ENCODE measurements at regions not wholly inside any gene's neighbourhood (a gene's known extent, or its start where the extent isn't known, plus 50 kb on each side); places are given as distances from the start of the nearest gene placed in this dataset.

- no peak for DNase-seq
Measured at GRCh38 chr3:13266005-13266404, 154.1 kb downstream of the NUP210 start.

GRCh38 chr3:13265507-13265906 lies 154.6 kb downstream of the NUP210 start:
- DNase-seq = no peak

DNA sequence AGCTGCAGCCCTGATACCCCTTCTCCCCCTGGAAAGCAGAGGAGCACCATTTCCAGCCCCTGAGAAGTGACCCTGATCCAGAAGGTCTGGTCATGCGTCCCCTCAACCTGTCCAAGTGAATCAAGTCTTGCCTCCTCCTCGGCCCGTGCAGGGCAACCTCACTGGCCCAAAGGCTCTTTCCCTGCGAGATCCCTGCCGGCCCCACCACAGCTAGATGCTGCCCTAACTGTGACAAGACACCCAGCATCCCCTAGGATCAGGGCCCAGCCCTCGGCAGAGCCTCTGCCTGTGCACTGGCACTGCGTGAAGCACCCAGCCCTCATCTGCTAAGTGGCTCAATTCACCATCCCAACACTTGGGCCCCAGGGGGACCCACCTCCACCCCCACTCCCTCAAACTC lies 155.1 kb downstream of the NUP210 start:
- no peak for DNase-seq

GRCh38 chr3:13264468-13264795 lies 155.7 kb downstream of the NUP210 start:
- DNase-seq = no peak

DNA sequence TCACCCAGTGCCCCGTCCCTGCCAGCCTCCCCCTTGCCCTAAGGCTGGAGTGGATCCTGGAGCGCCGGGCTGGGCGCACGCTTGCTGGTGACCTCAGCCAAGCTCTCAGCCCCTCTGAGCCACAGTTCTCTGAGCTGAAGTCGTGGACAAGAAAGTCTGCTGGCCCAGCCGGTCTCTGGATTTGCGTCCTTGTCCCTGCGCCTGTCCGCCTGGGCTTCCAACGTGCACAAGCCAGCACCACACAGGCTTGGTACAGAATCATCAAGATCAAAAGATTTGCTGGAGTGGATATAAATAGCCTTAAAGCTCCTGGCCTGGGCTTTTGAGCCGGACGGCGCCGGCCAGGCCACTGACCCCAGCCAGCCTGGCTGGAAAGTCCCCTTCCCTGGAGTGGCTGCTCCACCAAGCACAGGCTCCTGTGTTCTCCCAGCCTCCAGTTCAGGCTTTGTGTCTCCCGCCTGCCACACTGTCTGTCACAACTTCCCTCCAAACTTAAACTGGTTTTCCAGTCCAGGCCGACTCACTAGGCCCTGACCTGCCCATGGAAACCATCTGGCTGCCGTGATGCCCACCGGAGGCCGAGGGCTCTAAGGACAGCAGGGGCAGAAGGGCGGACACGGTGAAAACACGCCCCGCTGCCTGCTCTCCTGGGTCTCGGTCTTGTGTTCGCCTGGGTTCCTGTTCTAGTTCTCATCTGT lies 156.2 kb downstream of the NUP210 start:
- no peak for DNase-seq

GRCh38 chr3:13262493-13263211 lies 157.5 kb downstream of the NUP210 start:
- DNase-seq = no peak

DNA sequence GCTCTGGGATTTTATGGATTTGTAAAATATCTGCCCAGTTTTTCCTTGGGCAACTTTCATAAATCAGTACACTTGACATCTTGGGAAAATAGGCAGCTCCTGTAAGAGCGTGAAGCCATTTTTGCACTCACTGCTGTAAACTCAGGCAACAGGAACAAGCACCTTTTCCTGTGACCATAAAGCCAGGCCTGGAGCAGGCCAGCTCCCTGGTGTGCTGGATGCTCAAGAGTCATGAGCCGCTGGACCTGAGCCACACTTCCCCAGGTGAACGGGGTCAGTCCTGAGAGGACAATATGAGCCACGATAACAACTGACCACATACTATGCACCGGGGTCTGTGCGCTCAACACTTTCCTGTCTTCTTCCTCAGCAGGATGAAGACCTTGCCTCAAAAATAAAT lies 158.2 kb downstream of the NUP210 start:
- no peak for DNase-seq

- no peak for DNase-seq
Measured at GRCh38 chr3:13261104-13261830, 158.9 kb downstream of the NUP210 start.

DNA sequence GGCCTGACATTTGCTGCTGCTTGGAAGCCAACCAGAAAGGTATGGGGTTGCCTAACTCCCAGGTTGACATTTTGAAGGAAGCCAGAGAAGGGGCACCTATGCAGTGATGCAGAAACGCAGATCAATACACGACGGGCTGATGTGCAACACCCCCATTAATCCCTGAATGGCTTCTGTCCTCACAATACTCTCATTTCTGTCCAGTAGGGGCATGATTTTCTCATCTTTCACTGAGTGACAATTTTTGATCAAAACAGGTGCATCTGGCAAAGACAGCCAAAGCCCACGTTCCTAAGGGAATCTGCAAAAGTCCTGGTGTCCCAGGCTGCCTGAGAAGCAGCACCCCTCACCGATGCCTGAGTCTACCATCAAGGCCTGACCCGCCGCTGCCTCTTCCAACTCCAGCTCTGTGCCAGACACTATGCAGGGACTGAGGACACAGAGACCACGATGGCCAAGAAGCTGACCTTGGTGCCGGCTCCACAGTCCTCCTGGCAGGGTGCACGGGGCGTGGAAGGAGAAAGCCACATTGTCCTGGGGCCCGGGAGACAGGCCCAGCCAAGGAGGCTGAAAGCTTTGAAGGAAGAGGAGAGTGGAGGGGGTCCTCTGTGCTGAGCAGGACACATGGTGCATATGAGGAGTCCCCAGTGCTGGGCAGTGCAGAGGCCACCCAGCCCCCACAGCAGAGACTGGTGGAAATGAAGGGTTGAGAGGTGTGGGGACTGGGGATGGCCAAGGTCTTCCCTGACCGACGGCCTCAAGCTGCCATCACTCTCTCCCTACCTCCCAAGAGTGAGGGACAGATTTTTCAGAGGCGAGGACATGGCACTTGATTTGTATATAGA lies 159.6 kb downstream of the NUP210 start:
- no peak for DNase-seq

- DNase-seq = no peak
Measured at GRCh38 chr3:13259831-13260230, 160.3 kb downstream of the NUP210 start.

DNA sequence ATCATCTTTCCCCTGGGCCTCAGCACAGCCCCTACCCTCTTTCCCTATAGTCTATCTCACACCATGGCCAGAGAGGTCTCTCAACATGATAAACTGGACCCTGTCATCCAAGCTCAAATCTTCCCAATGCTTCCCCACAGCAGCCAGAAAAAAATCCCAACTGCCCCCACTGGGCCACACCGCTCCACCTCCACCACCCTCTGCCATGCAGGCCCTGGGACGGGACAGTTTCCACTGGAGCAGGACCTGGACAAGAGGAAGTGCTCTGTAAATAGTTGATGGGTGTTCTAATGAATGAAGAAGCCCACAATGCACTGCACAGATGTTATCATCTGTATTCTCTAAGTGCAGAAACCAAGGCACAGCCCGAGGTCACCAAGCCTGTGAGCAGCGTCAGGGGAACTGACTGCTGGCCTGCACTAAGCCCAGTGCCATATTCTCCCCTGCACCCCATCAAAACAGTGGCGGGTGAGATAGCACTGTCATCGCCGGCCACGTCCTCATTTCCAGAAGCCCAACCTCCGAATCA lies 161.1 kb downstream of the NUP210 start:
- DNase-seq = no peak

DNA sequence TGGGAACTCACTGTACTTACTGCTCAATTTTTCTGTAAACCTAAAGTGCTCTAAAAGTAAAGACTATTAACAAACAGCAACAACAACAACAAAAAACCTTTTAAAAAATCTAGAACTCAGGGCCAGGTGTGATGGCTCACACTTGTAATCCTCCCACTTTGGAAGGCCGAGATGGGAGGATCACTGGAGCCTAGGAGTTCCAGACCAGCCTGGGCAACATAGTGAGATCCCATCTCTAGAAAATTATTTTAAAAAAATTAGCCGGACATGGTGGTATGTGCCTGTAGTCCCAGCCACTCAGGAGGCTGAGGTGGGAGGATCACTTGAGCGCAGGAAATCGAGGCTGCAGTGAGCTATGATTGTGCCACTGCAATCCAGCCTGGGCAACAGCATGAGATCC lies 161.8 kb downstream of the NUP210 start:
- DNase-seq = no peak

DNA sequence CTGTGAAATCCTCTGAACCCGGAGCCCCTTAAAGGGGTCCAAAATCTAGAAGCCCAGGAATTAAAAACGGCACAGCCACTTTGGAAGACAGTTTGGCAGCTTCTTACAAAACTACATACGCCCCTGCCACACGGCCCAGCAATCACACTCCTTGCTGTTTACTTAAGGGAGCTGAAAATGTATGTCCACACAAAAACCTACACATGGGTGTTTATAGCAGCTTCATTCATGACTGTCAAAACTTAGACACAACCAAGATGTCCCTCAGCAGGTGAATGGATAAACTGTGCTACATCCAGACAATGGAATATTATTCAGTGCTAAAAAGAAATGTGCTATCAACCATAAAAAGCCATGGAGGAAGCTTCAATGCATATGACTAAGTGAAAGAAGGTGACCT lies 162.5 kb downstream of the NUP210 start:
- no peak for DNase-seq

GRCh38 chr3:13256845-13257244 lies 163.3 kb downstream of the NUP210 start:
- no peak for DNase-seq

GRCh38 chr3:13254028-13254951 lies 165.8 kb downstream of the NUP210 start:
- no peak for DNase-seq

DNA sequence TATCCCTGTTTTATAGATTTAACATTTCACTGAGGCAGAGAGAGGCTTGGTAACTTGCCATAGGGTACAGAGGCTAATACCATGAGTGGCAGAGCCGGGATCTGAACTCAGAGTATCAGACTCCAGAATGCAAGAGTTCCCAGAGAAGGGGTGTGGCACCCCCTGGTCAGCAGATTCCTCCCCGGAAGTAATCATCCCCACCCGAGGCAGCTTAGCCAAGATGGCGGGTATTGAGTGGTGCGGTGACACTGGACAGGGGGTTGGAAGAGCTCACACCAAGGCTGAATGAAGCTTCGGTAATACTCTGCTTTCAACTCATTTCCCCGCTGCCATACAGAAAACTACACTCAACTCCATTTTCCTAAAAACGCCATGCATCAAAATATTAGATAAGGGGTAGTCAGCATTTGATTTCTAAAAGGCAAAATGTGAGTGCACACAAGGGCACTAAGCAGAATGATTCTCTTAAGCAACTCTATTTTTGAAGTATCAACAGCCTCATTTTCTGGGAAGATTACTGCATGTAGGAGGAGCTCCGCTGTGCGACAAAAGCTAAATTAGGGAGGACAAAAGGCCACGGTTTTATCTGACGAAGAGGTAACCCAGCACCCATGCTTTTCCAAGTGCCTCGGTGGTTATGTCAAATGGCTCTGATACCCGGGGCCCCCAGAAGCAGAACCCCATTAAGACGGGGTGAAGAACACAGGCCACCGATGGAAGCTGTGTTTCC lies 166.7 kb downstream of the NUP210 start:
- DNase-seq = no peak

DNA sequence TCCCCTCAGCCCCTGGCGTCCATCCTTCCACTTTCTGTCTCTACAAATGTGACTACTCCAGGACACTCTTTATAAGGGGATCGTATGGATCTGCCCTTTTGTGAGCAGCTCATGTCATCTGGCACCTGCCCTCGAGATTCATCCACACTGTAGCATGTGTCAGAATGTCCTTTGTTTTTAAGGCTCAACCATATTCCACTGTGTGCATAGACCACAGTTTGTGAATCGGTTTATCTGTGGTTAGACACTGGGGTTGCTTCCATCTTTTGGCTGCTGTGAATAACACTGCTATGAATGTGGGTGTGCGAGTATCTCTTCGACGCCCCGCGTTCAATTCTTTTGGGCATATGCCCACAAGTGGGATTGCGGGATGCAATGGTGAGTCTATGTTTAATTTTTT lies 167.9 kb downstream of the NUP210 start:
- DNase-seq = no peak

DNA sequence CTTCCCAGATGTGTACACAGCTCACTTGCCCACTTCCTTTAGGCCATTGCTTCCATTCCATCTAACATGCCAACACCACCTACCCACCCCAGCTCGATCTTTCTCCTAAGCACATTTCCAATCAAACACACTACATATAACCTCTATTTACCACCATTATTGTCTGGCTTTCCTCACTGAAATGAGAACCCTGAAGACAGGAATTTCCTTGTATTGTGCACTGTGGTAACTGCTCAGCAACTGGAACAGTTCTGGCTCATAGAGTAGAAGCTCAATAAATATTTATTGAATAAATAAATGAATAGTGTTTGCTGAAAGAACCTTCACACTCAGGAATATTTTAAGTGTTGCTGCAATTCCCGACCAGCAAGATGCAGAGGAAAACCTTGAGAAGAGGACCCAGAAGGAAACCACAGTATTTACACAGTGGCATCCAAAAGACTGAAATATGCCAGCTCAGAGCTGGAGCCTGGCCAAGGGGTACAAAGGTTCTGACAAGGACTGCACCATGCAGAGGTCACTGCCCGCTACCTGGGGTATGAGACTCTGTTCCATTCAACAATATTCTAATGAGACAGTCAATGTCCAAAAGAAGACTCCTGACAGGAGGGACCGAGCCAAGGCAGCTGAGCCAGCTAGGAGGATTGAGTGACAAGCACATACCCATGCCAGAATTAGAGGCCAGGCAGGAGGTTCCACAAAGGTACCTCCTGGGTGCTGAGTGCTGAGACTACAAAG lies 168.8 kb downstream of the NUP210 start:
- DNase-seq = no peak

- DNase-seq = no peak
Measured at GRCh38 chr3:13249664-13250390, 170.3 kb downstream of the NUP210 start.

DNA sequence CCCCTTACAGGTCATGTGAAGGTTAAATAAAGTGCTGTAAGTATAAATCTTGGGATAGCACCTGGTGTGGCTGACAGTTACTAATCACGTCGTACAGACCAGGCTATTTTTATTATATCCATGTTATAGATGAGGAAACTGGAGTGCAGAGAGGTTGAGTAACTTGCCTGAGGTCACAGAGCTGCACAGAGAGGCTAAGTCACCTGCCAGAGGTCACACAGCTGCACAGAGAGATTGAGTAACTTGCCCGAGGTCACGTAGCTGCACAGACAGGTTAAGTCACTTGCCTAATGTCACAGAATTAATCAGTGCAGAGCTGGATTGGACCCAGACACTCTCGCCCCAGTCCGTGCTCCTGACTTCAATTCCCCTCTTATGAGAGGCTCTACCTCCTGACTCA lies 171.5 kb downstream of the NUP210 start:
- no peak for DNase-seq

Measured in activated CD8-positive, alpha-beta memory T cell treated with anti-CD3 and anti-CD28 coated beads, Interleukin-2, amount 50 U/mL, for 48 hours (primary cell).